A673 (cell line): ENCODE measurements at regions not wholly inside any gene's neighbourhood (a gene's known extent, or its start where the extent isn't known, plus 50 kb on each side); places are given as distances from the start of the nearest gene placed in this dataset.

Experiments used
- CTCF ChIP-seq: fragments of 300-800, 200-600 bp; sonication (generic); conservative IDR thresholded peaks from 2 replicates; pipeline ENCODE4 v1.5.1; 2017; ENCODE audit warnings: low read depth, mild to moderate bottlenecking, antibody characterized with exemption, low read length, moderate library complexity, mixed read lengths
- EZH2 ChIP-seq: fragments of 200-600 bp; sonication (generic); IDR thresholded peaks from 2 replicates; pipeline ENCODE4 v1.6.1; 2017; ENCODE audit warnings: borderline replicate concordance, low read depth, mild to moderate bottlenecking, mixed read lengths, antibody characterized with exemption, low read length; ENCODE audit not compliant: poor library complexity, severe bottlenecking

- TF ChIP-seq CTCF: no peak
- TF ChIP-seq EZH2: no peak
Measured at GRCh38 chr16:17037499-17037898, 433.3 kb downstream of the XYLT1 start.
